ENCODE measurements at regions not wholly inside any gene's neighbourhood (a gene's known extent, or its start where the extent isn't known, plus 50 kb on each side); places are given as distances from the start of the nearest gene placed in this dataset.

DNA sequence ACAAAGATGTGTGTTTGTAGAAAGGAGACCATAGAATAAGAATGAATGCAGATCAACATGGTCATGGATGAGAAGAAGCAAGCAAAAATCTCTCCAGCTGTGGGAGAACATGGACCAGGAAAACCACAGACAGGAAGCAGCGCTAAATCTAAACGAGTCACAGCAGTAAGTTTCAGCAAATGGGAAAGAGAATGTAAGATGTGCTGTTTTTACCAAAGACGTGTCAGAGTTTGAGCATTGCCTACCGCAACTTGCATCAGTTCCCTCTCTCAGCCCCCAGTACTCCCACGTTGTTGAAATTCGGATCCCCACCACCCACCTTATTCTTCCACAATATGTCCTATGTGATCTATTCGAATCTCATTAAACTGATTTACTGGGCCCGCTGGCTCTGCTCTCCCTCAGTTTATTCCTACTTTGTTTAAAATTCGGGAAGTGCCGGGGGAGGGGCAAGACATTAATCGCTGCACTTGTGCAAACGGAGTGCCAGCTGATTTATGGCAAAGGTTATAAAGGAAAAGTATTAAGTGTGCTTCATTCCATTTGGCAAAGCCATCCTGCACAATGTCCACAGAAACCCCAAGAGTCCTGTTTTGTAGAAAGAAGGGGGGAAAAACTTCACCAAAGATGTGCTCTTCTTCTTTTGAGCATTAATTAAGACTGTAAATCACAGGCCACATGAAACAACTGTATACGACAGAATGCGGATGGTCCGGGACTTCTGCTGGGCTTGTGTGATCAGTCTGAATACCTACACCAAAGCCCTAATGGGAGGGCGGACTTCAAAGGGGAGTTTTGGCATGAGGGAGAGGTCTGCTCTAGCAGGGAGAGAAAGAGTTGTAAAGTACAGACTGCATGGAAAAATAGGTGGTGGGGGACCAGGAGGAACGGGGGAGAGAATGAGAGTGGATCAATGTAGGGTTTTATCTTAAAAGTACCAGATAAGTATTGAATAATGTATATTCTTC is 59.1 kb upstream of the PRDM1 start:
- TF ChIP-seq, protein P1, sequence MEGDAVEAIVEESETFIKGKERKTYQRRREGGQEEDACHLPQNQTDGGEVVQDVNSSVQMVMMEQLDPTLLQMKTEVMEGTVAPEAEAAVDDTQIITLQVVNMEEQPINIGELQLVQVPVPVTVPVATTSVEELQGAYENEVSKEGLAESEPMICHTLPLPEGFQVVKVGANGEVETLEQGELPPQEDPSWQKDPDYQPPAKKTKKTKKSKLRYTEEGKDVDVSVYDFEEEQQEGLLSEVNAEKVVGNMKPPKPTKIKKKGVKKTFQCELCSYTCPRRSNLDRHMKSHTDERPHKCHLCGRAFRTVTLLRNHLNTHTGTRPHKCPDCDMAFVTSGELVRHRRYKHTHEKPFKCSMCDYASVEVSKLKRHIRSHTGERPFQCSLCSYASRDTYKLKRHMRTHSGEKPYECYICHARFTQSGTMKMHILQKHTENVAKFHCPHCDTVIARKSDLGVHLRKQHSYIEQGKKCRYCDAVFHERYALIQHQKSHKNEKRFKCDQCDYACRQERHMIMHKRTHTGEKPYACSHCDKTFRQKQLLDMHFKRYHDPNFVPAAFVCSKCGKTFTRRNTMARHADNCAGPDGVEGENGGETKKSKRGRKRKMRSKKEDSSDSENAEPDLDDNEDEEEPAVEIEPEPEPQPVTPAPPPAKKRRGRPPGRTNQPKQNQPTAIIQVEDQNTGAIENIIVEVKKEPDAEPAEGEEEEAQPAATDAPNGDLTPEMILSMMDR (conservative IDR thresholded peaks at IDR 0.05; ENCODE audit: low read length) = no peak
- TF ChIP-seq EZH2phosphoT487 (IDR thresholded peaks at IDR 0.05; ENCODE audit: borderline replicate concordance, low read depth, low read length) = no peak

All from OCI-LY7 (cell line).